Psoas muscle (tissue), 7 donors: ENCODE measurements at regions not wholly inside any gene's neighbourhood (a gene's known extent, or its start where the extent isn't known, plus 50 kb on each side); places are given as distances from the start of the nearest gene placed in this dataset.
"Not testable (repeated sequence)": the region's sequence is repeated elsewhere in the genome, so short reads cannot be mapped to it uniquely, and the experiment has no call there.

Source experiments
- ATAC-seq, 4 donors: fragments of 200-7000 bp; cut with Tn5 transposase; one replicate each; pipeline ENCODE4 v1.9.1; 2020; ENCODE audit warnings: moderate library complexity in 3 of 4, mild to moderate bottlenecking in 2 of 4
- DNase-seq, 2 donors: peaks; one replicate each; pipeline ENCODE4 v3.0.0-alpha.2; 2020
- H3K27ac ChIP-seq: fragments of 200-600 bp; one replicate; pipeline ENCODE4 v1.8.0; 2022
- H3K27me3 ChIP-seq, 3 donors: fragments of 200-600 bp in 1 of 3; one replicate each; pipeline versions ENCODE4 v1.6.1 to v1.8.0; 2013 to 2022; ENCODE audit warnings: low read length in 2 of 3, mild to moderate bottlenecking in 2 of 3, moderate library complexity in 1 of 3; ENCODE audit not compliant: insufficient read depth in 3 of 3
- H3K36me3 ChIP-seq, 2 donors: fragments of 200-600 bp in 1 of 2; one replicate each; pipeline versions ENCODE4 v1.6.1 to v1.8.0; 2013 to 2022; ENCODE audit warnings: low read depth in 1 of 2, mild to moderate bottlenecking in 1 of 2, moderate library complexity in 1 of 2; ENCODE audit not compliant: insufficient read depth in 1 of 2
- H3K4me1 ChIP-seq: fragments of 200-600 bp; one replicate; pipeline ENCODE4 v1.8.0; 2022
- H3K4me3 ChIP-seq: fragments of 200-600 bp; one replicate; pipeline ENCODE4 v1.8.0; 2022; ENCODE audit warnings: mild to moderate bottlenecking
- H3K9me3 ChIP-seq: fragments of 200-600 bp; one replicate; pipeline ENCODE4 v1.8.0; 2022
- CTCF ChIP-seq: fragments of 200-600 bp; IDR thresholded peaks from one replicate; pipeline ENCODE4 v1.8.0; 2022; ENCODE audit warnings: antibody characterized with exemption
- WGBS, 3 donors: extraction: QIAGEN DNeasy Blood & Tissue Kit; methylation state at CpG; one replicate each; pipeline versions ENCODE4 v1.1.6 to v1.1.7; 2013; 5-methylcytosine and 5-hydroxymethylcytosine counted together
- intact Hi-C, 2 donors: fragments of 100-400 bp; cut with DNase I; formaldehyde crosslinking; loops; one replicate each; pipeline versions ENCODE4 v1.11.0 to v1.14.2; 2022
- donor health status: healthy with polysubstance abuse.
- donor health status: DM: no; HTN: no; CAD: no; lungs with moderate emphysema.
- donor health status: Bipolar disorder and iron deficiency.
- donor health status: healthy.
- donor health status: DM: yes; HTN: yes; CAD: no.
- donor health status: DM: no; HTN: no; CAD: no.
- donor health status: DM: yes; HTN: yes; CAD: no.

DNA sequence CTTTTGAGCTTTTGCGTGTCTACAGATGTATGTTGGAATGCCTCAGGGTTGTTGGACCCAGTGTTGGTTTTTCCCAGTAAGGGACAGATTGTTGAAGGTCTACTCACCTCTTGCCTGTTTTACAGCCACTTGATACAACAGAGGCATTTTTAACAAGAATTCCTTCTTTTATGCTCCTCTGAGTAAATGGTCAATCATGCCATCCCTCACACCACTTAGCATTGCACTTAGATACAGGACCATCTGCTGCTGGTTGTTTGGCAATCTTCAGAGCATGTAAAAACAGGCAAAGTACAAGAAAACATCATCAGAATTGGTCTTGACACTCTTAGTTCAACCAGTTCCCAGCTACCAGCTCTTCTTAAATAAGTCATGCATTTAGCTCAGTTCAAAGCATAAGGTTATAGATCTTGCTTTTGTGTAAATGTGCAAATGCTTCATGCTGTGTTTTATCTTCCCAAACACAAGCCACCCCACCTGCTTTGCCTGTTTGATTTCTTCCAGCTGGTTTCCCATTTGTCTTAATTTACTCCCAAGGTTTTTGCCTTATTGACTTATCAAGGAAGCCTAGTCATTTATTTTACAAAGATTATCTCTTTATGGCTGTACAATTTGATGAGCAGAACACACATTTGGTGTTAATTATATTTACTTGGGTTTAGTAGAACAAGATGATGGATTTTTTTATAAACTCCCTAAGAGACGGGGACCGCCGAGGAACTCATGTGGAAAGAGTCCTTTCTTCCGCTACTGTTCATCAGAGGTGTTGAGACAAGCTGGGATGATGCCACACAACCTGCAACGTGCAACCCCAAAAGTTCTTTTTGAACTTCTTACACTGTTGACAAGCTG is 136.6 kb downstream of the AHR start:
- H3K9me3 ChIP-seq, result no peaks in the 10 kb centered on the region
- ATAC-seq (no peak), DNase-seq (no peak)
- intact Hi-C loops, result no loop called here
- no peaks in the 10 kb centered on the region for H3K27me3 ChIP-seq
- no peaks in the 10 kb centered on the region for H3K36me3 ChIP-seq
- H3K27ac ChIP-seq, result no peak overlapping the region
- no peaks in the 10 kb centered on the region for H3K4me1 ChIP-seq
- WGBS, 3 donors, result 86 to 91% (median 89%) methylated on average over 6 of the region's 6 CpGs
- no peak overlapping the region for H3K4me3 ChIP-seq
- no peak for TF ChIP-seq CTCF

GRCh38 chr7:17436126-17436525 is 137.7 kb downstream of the AHR start:
- no peak for TF ChIP-seq CTCF
- Histone ChIP-seq H3K4me1 (no peaks in the 10 kb centered on the region), H3K4me3 (no peak overlapping the region), H3K36me3 (no peaks in the 10 kb centered on the region), H3K9me3 (no peaks in the 10 kb centered on the region), H3K27me3 (no peaks in the 10 kb centered on the region), H3K27ac (no peak overlapping the region)
- no peak for ATAC-seq
- intact Hi-C loops, result no loop called here
- no peak for DNase-seq
- 38 to 73% (median 72%) methylated on average over 2 of the region's 2 CpGs for WGBS, 3 donors

GRCh38 chr7:17437586-17437985 is 139.1 kb downstream of the AHR start:
- no peak for DNase-seq
- no peak for TF ChIP-seq CTCF
- 74 to 82% (median 79%) methylated on average over 1 of the region's 1 CpG for WGBS, 3 donors
- Histone ChIP-seq H3K27ac (no peak overlapping the region), H3K27me3 (no peaks in the 10 kb centered on the region), H3K4me1 (no peaks in the 10 kb centered on the region), H3K36me3 (no peaks in the 10 kb centered on the region), H3K9me3 (no peaks in the 10 kb centered on the region), H3K4me3 (no peak overlapping the region)
- intact Hi-C loops, result no loop called here
- no peak for ATAC-seq

DNA sequence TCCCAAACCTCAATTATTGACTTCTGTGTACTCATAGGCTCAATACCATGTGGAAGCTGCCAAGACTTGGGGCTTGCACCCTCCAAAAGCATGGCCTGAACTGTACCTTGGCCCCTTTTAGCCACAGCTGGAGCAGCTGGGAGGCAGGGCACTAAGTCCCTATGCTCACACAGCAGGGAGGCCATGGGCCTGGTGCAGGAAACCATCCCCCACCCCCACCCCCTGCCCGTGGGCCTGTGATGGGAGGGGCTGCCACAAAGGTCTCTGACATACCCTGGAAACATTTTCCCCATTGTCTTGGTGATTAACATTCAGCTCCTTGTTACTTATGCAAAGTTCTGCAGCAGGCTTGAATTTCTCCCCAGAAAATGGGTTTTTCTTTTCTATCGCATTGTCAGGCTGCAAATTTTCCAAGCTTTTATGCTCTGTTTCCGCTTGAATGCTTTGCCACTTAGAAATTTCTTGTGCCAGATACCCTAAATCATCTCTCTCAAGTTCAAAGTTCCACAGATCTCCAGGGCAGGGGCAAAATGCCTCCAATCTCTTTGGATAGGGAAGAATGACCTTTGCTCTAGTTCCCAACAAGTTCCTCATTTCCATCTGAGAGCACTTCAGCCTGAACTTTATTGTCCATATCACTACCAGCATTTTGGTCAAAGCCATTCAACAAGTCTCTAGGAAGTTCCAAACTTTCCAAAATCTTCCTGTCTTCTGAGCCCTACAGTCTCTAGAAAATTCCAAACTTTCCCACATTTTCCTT is 141.8 kb downstream of the AHR start:
- ATAC-seq, DNase-seq, H3K27me3 ChIP-seq, H3K4me3 ChIP-seq, H3K4me1 ChIP-seq, H3K36me3 ChIP-seq, H3K9me3 ChIP-seq, intact Hi-C loops, H3K27ac ChIP-seq: not testable (repeated sequence)
- 63 to 82% (median 68%) methylated on average over 3 of the region's 3 CpGs for WGBS, 3 donors

GRCh38 chr7:17440831-17441230 is 142.4 kb downstream of the AHR start:
- H3K9me3 ChIP-seq, result no peaks in the 10 kb centered on the region
- WGBS, 3 donors, result 73 to 78% (median 76%) methylated on average over 5 of the region's 5 CpGs
- no peaks in the 10 kb centered on the region for H3K4me1 ChIP-seq
- DNase-seq (no peak), ATAC-seq (no peak)
- intact Hi-C loops, result no loop called here
- no peaks in the 10 kb centered on the region for H3K36me3 ChIP-seq
- TF ChIP-seq CTCF, result no peak
- no peaks in the 10 kb centered on the region for H3K27me3 ChIP-seq
- no peak overlapping the region for H3K27ac ChIP-seq
- no peak overlapping the region for H3K4me3 ChIP-seq
